ENCODE measurements at regions not wholly inside any gene's neighbourhood (a gene's known extent, or its start where the extent isn't known, plus 50 kb on each side); places are given as distances from the start of the nearest gene placed in this dataset.

GRCh38 chr9:111731928-111732327 lies 62.8 kb downstream of the SHOC1 start:
- no peak for TF ChIP-seq CTCF (conservative IDR thresholded peaks at IDR 0.05; ENCODE audit: low read length)
- no peak for TF ChIP-seq EZH2phosphoT487 (IDR thresholded peaks at IDR 0.05; ENCODE audit: borderline replicate concordance)

Measured in Loucy (cell line).